Gastroesophageal sphincter (tissue), 3 donors: ENCODE measurements at regions not wholly inside any gene's neighbourhood (a gene's known extent, or its start where the extent isn't known, plus 50 kb on each side); places are given as distances from the start of the nearest gene placed in this dataset.

Experiments
- EP300 ChIP-seq: sonication (generic); formaldehyde crosslinking; IDR thresholded peaks from one replicate; pipeline ENCODE4 v1.6.1; 2017; ENCODE audit warnings: antibody characterized with exemption, mild to moderate bottlenecking
- TF ChIP-seq, protein P1 (sequence below), 4 experiments: fragments of 200-600 bp in 2 of 4; fragments of 450-650 bp in 2 of 4; sonication (generic) in 1 of 4; IDR thresholded peaks; one replicate each; pipeline ENCODE4 v1.5.1; 2017 to 2019; ENCODE audit warnings: antibody characterized with exemption in 4 of 4, mild to moderate bottlenecking in 2 of 4, moderate library complexity in 2 of 4

DNA sequence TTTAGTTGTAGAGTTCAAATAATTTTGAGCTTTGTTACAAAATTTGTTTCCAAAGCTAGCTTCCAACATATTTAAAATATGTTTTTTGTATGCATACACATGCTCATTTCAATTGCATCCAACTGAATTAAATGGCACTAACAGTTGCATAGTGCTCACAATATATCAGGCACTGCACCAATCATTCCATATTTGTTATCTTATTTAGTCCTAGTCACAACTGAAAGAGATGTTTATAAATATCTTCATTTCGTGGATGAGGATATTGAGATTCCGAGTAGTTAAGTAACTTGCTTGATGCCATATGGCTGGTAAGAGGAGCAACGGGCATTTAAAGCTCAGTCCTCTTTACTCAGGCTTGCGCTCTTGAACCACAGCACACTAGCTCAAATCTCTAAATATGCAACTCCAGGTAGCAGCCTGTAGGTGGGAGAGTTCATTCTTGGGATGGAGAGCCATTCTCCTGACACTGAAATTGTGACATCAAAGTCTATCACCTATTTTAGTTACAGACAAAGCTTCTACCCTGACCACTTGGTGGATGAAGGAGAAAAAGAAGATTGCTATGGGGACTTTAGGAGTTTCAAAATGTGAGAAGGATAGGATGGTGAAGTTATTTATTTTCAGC is 118.0 kb upstream of the CA10 start:
- TF ChIP-seq, protein P1, sequence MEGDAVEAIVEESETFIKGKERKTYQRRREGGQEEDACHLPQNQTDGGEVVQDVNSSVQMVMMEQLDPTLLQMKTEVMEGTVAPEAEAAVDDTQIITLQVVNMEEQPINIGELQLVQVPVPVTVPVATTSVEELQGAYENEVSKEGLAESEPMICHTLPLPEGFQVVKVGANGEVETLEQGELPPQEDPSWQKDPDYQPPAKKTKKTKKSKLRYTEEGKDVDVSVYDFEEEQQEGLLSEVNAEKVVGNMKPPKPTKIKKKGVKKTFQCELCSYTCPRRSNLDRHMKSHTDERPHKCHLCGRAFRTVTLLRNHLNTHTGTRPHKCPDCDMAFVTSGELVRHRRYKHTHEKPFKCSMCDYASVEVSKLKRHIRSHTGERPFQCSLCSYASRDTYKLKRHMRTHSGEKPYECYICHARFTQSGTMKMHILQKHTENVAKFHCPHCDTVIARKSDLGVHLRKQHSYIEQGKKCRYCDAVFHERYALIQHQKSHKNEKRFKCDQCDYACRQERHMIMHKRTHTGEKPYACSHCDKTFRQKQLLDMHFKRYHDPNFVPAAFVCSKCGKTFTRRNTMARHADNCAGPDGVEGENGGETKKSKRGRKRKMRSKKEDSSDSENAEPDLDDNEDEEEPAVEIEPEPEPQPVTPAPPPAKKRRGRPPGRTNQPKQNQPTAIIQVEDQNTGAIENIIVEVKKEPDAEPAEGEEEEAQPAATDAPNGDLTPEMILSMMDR (IDR thresholded peaks at IDR 0.05), result no peak
- TF ChIP-seq EP300, result no peak
